H1 (cell line): ENCODE measurements at regions not wholly inside any gene's neighbourhood (a gene's known extent, or its start where the extent isn't known, plus 50 kb on each side); places are given as distances from the start of the nearest gene placed in this dataset.

Experiments
- BACH1 ChIP-seq: IDR thresholded peaks from 2 replicates; pipeline ENCODE4 v1.6.1; 2012; ENCODE audit warnings: low read length, improper control_type of control experiment
- POLR2A ChIP-seq, 2 experiments: IDR thresholded peaks; 1 replicate in 1 of 2; 2 replicates in 1 of 2; pipeline ENCODE4 v1.6.1; 2011; ENCODE audit warnings: low read depth in 2 of 2, low read length in 2 of 2, mild to moderate bottlenecking in 2 of 2; ENCODE audit errors: control extremely low read depth in 1 of 2
- TF ChIP-seq, protein P1 (sequence below): IDR thresholded peaks from 2 replicates; pipeline ENCODE4 v1.6.1; 2012; ENCODE audit warnings: inconsistent platforms

DNA sequence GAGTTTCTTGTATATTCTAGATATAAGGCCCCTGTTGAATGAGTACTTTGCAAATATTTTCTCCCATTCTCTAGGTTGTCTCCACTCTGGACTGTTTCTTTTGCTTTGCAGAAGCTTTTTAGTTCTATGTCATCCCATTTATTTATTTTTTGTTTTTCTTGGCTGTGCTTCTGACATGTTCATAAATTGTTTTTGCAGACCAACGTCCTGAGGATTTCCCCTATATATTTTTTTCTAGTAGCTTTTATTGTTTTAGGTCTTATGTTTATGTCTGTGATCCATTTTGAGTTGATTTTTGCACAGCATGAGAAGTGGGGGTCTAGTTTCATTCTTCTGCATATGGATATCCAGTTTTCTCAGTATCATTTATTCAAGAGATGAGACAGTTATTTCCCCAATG, 70.4 kb upstream of the BTG1 start:
- TF ChIP-seq POLR2A (IDR thresholded peaks at IDR 0.05; ENCODE audit: control extremely low read depth in 1 of 2, low read depth in 2 of 2, low read length in 2 of 2) (no peak), BACH1 (no peak)
- TF ChIP-seq, protein P1, sequence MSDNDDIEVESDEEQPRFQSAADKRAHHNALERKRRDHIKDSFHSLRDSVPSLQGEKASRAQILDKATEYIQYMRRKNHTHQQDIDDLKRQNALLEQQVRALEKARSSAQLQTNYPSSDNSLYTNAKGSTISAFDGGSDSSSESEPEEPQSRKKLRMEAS = no peak
